ENCODE measurements at regions not wholly inside any gene's neighbourhood (a gene's known extent, or its start where the extent isn't known, plus 50 kb on each side); places are given as distances from the start of the nearest gene placed in this dataset.

- peak; percentile 68 for DNase-seq (ENCODE audit: low spot score)
These were observed 287.1 kb downstream of the SOX9 start for GRCh38 chr17:72407931-72408330.

- DNase-seq (ENCODE audit: low spot score) = peak; percentile 52
These were observed 287.8 kb downstream of the SOX9 start for GRCh38 chr17:72408641-72409040.

DNA sequence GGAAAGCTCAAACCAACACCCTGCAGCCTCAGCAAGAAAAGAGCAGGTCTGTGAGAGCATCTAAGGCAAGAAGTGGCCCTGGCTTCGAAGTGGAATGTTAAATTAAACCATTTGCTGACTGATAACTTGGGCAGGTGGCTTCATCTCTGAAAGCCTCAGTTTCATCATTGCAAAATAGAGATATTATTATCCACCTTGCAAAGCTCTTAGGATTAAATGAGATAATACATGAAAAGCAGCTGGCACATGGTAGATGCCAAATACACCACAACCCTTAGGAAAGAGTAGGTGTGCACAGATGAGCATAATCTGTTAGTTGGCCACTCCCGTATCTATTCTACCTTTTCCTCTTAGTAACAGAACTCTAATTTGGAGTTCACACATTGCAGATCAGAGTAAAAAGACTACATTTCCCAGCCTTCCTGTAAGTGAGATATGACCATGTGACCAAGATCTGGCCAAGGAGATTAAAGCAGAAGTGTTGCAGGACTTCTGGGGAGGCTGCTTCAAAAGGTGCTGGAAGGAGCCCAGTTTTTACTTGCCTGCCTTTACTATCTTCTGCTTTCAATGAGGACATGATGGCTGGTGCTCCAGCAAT lies 288.7 kb downstream of the SOX9 start:
- DNase-seq (ENCODE audit: low spot score) = no peak

GRCh38 chr17:72411124-72411563 lies 290.3 kb downstream of the SOX9 start:
- peak; percentile 66 for DNase-seq (ENCODE audit: low spot score)

DNA sequence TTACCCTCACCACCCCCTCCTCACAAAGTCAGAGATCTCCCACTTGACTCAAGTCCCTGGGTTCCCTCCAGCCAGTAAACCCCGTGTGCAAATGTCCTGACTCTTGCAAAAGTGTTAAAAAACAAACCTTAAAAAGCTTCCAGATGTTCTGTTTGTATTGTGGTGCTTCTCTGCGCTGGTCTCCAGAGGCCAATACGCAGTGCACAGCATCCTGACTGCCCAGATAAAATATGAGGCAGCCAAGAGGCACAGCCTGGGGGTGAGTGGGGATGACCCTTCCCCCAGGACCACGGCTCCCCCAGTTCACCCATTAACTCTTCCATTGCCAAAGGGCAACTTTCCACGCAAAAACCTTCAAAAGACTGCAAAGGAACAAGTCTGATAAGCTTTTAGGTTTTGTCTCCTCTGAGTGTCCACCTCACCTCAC lies 291.8 kb downstream of the SOX9 start:
- no peak for DNase-seq (ENCODE audit: low spot score)

GRCh38 chr17:72413077-72414031 lies 292.5 kb downstream of the SOX9 start:
- DNase-seq (ENCODE audit: low spot score) = peak; percentile 85

GRCh38 chr17:72414032-72414396 lies 293.2 kb downstream of the SOX9 start:
- no peak for DNase-seq (ENCODE audit: low spot score)

DNA sequence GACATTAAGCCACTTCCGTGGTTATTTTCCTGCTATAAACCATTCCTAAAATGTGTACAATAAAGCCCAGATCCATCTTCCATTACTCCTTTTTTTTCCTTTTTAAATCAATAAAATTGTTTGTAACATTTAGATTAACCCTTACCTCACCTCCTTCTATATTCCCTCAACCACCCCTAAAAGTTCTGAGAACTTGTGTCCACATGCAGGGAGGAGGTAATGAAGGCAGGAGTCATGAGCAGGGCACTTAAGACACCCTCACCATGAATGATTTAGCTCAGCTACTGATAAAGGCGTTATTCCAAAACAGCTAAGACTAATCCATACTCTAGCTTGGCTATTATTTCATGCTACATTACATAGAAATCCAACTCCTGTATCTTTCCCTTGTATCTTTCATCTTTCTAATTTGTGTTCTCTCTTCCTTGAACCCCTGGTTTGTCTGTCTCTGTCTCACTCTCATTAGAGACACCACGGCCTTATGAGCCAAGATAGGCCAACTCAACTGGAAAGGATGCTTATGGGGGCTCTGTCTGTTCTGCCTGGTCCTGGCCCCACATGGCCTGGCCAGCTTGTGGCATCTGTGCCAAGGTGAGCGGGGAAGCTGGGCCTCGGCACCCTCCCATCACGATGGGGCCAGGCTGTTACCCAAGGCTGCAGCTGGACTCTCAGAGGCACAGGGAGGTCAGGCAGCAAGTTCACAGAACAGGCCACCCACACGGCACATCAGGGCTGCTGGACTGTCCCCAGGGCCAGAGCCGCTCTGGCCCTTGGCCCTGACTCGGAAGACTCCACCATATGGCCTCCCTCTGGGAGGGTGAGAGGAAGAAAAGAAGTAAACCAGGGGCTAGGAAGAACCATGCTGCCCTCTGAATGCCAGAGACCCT lies 294.4 kb downstream of the SOX9 start:
- no peak for DNase-seq (ENCODE audit: low spot score)

DNA sequence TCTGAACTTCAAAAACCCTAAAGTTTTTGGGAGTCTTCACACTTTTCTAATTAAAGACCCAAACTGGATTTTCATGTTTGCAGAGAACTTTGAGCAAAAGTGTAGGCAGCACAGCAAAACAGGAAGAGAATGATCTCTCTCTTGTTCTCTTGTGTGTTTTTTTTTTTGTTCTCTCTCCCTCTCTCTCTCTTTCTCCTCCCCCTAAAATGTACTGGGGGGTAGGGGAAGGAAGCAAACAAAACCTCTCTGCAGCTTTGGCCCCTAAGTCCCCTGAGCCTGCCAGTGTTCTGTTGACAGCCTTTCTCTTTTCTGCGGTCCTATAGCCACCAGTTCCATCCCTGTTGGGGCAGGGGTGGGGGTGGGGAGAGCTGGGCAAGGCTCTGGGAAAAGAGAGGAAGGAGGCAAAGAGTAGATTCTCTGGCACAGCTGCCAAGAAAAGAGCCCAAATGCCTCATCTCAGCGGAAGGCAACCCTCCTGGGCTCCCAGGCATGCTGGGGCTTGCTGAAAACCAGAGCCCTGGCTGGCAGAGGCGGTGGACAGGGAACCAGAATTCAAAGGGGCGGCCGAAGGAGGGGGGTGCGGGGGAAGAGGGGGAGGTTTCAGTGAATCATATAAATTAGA lies 295.3 kb downstream of the SOX9 start:
- DNase-seq (ENCODE audit: low spot score) = peak; percentile 67

GRCh38 chr17:72416905-72417304 lies 296.1 kb downstream of the SOX9 start:
- no peak for DNase-seq (ENCODE audit: low spot score)

GRCh38 chr17:72417627-72418026 lies 296.8 kb downstream of the SOX9 start:
- no peak for DNase-seq (ENCODE audit: low spot score)

GRCh38 chr17:72419866-72420774 lies 299.3 kb downstream of the SOX9 start:
- no peak for DNase-seq (ENCODE audit: low spot score)

DNA sequence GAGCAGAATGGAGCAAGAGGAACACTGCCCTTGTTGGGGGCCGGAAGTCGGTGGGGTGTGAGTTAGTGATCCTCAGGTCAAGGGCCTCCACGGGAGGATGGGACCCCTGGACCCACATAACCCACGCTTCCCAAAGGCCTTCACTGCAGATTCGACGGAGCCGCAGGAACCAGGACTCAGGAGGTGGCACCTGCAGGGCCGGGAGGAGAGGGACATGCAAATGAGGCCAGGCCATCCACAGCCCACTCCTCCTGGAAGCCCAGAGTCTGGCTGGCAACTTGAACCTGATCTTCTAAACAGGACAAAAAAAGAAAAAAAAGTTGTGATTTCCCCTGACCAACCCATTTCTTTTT lies 299.9 kb downstream of the SOX9 start:
- no peak for DNase-seq (ENCODE audit: low spot score)

DNA sequence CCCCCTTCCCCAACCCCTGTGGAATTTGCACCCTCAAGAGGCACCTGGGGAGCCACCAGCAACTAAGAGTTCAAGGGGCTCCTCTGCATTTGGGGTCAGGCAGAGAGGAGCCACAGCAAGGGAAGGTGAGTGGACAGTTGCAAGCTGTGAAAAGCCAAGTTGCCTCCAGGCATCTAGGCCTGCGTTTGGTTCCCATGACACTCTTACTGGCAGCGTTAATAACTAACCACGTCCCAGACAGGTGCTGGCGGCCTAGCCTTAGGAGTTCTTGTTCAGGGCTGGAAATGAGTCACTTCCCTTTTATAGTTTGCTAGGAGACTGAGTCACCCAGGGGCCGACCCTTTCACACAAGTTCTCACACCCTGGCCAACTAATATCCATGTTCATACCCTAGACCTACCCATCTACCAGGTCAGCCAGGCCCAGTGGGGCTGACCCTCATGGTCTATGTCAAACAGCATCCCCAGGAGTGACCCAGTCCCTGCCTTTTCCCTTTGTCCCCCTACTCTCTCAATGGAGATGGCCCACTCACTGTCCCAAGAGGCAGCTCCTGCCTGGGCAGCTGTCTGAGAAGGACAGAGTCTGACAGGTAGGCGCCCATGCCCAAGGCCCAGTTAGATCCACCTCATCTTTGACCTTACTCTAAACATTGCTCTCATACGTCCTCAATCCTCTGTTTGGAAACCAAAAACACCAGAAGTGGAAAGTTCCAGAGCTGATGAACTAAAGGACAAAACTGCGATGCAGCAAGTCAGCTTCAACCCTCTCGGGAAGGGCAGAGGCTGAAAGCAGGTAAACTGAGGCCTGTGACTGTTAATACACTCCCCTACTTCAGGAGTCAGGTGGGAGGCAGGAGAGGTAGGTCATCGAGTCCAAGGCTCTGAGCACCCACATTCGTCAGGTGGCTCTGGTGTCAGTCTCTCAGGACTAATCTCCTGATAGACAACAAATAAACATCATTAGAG lies 300.6 kb downstream of the SOX9 start:
- peak; percentile 90 for DNase-seq (ENCODE audit: low spot score)

GRCh38 chr17:72422204-72422504 lies 301.3 kb downstream of the SOX9 start:
- DNase-seq (ENCODE audit: low spot score) = no peak

DNA sequence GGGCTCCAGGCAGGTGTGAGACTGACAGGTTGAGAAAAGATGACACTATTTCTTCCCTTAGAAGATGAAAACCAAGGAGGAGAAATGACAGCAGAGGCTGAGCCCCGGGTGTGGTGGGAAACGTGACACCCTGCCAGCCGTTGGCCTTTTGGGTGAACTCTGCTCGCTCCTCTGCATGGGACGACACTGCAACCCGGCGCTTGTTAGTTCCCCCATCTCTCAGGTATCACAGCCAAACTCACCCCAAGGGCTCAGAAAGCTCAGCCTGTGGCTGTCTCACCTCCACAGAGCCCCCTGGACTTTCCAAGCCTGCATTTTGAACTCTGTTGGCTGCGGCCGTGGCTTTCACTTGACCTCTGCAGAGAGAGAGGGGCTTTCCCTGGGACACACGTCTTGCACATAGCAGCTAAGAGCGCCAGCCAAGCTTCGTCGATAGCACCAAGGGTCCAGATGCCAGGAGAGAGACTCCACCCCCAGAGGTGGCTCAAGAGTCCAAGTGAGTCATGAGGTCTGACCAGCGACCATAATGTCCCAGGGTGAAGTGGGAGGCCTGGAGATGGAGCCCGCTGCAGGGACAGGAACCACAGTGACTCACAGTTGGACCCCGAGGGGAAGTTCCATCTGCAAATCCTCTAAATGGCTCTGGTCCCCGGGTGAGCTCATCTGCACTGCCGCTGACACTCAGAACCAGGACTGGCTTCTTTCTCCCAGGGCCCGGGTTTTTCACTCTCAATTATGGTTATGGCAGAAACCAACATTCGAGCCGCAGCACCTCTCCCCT lies 301.9 kb downstream of the SOX9 start:
- peak; percentile 81 for DNase-seq (ENCODE audit: low spot score)

GRCh38 chr17:72423286-72423589 lies 302.4 kb downstream of the SOX9 start:
- DNase-seq (ENCODE audit: low spot score) = no peak

GRCh38 chr17:72423718-72424117 lies 302.9 kb downstream of the SOX9 start:
- no peak for DNase-seq (ENCODE audit: low spot score)

All from HT-29 (cell line).